COLO668 (cell line): ENCODE measurements at regions not wholly inside any gene's neighbourhood (a gene's known extent, or its start where the extent isn't known, plus 50 kb on each side); places are given as distances from the start of the nearest gene placed in this dataset.
"Not testable (repeated sequence)": the region's sequence is repeated elsewhere in the genome, so short reads cannot be mapped to it uniquely, and the experiment has no call there.

ENCODE experiments used
- DNase-seq: peaks from one replicate; lab custom pipeline; 2025; ENCODE audit not compliant: unreplicated experiment; lab: John Stamatoyannopoulos, UW

- no peak for DNase-seq
These were observed 482.0 kb downstream of the PCDH20 start for GRCh38 chr13:60933638-60934037.

- DNase-seq: no peak
These were observed 483.6 kb downstream of the PCDH20 start for GRCh38 chr13:60931858-60932546.

GRCh38 chr13:60925686-60926085 is 490.0 kb downstream of the PCDH20 start:
- DNase-seq: no peak

- DNase-seq: no peak
These were observed 490.8 kb downstream of the PCDH20 start for GRCh38 chr13:60924856-60925255.

GRCh38 chr13:60922576-60923231 is 492.9 kb downstream of the PCDH20 start:
- no peak for DNase-seq

GRCh38 chr13:60893801-60894200 is 496.8 kb downstream of the TDRD3 start:
- no peak for DNase-seq

- no peak for DNase-seq
These were observed 490.7 kb downstream of the TDRD3 start for GRCh38 chr13:60887711-60888110.

- DNase-seq: no peak
These were observed 484.5 kb downstream of the TDRD3 start for GRCh38 chr13:60881507-60881906.

- no peak for DNase-seq
These were observed 476.1 kb downstream of the TDRD3 start for GRCh38 chr13:60873116-60873515.

GRCh38 chr13:60869941-60870613 is 473.1 kb downstream of the TDRD3 start:
- no peak for DNase-seq

GRCh38 chr13:60869225-60869624 is 472.2 kb downstream of the TDRD3 start:
- no peak for DNase-seq

- DNase-seq: no peak
These were observed 465.0 kb downstream of the TDRD3 start for GRCh38 chr13:60862036-60862435.

GRCh38 chr13:60857698-60858097 is 460.7 kb downstream of the TDRD3 start:
- DNase-seq: no peak

- no peak for DNase-seq
These were observed 455.9 kb downstream of the TDRD3 start for GRCh38 chr13:60852886-60853285.

GRCh38 chr13:60851378-60851777 is 454.4 kb downstream of the TDRD3 start:
- no peak for DNase-seq

- DNase-seq: no peak
These were observed 453.5 kb downstream of the TDRD3 start for GRCh38 chr13:60850526-60850925.

- no peak for DNase-seq
These were observed 441.6 kb downstream of the TDRD3 start for GRCh38 chr13:60838581-60838980.

GRCh38 chr13:60837806-60838205 is 440.8 kb downstream of the TDRD3 start:
- DNase-seq: no peak

- DNase-seq: no peak
These were observed 439.8 kb downstream of the TDRD3 start for GRCh38 chr13:60836821-60837220.

GRCh38 chr13:60811581-60811980 is 414.6 kb downstream of the TDRD3 start:
- DNase-seq: no peak

GRCh38 chr13:60805640-60806039 is 408.6 kb downstream of the TDRD3 start:
- DNase-seq: not testable (repeated sequence)

GRCh38 chr13:60798503-60798902 is 401.5 kb downstream of the TDRD3 start:
- no peak for DNase-seq
